SK-N-MC (cell line): ENCODE measurements at regions not wholly inside any gene's neighbourhood (a gene's known extent, or its start where the extent isn't known, plus 50 kb on each side); places are given as distances from the start of the nearest gene placed in this dataset.

Source experiments
- EZH2 ChIP-seq: fragments of 200-600 bp; sonication (generic); IDR thresholded peaks from one replicate; pipeline ENCODE4 v1.6.1; 2017; ENCODE audit warnings: antibody characterized with exemption
- FOXP2 ChIP-seq: optimal IDR thresholded peaks from 2 replicates; pipeline ENCODE3; 2011; ENCODE audit warnings: mild to moderate bottlenecking, moderate library complexity; ENCODE audit not compliant: insufficient read depth; ENCODE audit errors: extremely low read length, control extremely low read depth
- POLR2AphosphoS5 ChIP-seq: IDR thresholded peaks from 2 replicates; pipeline ENCODE4 v1.6.1; 2012; ENCODE audit warnings: mild to moderate bottlenecking, low read depth, low read length, borderline replicate concordance

- TF ChIP-seq POLR2AphosphoS5 (no peak), EZH2 (no peak), FOXP2 (no peak)
These were observed 68.0 kb upstream of the CYYR1 start for GRCh38 chr21:26641062-26641461.
